HG02798 (cell line): ENCODE measurements at regions not wholly inside any gene's neighbourhood (a gene's known extent, or its start where the extent isn't known, plus 50 kb on each side); places are given as distances from the start of the nearest gene placed in this dataset.

Experiments used
- ATAC-seq: cut with Tn5 transposase; IDR thresholded peaks from one replicate; pipeline ENCODE4 v1.9.1; 2021; ENCODE audit warnings: mild to moderate bottlenecking; ENCODE audit not compliant: unreplicated experiment, poor library complexity

DNA sequence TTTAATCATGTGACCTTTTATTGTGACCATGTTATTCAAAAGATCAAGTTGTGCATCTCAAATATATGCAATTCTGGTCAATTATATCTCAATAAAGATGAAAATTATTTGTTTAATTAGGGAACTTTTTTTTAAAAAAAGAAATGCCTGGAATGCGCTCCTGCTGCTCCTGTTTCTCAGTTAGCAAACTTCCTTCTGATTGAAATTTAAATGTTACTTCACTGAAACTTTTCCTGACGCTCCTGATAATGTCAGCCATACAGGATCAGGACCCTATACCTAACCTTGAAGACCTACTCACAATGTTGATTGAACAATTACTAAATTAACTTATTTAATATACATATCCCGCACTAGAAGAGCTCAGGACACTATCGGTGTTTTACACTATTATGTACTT is 190.4 kb downstream of the MACC1 start:
- no peak for ATAC-seq

DNA sequence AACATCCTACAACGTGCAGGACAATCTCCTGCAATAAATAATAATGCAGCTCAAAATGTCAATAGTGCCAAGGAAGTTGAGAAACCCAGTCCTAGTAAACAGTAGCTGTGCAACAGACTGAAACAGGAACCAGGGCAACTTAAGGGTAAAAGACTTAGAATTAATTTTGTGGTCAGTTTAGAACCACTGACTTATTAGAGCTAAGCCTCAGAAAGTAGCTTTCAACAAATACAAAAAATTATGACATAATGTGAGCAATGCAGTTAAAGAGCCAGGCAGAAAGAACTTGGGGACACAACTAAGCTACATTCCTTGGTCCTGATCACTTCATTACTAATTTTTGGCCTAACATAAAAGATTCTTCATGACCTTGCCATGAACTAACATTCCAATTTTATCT is 195.4 kb downstream of the MACC1 start:
- peak; percentile 86 for ATAC-seq

DNA sequence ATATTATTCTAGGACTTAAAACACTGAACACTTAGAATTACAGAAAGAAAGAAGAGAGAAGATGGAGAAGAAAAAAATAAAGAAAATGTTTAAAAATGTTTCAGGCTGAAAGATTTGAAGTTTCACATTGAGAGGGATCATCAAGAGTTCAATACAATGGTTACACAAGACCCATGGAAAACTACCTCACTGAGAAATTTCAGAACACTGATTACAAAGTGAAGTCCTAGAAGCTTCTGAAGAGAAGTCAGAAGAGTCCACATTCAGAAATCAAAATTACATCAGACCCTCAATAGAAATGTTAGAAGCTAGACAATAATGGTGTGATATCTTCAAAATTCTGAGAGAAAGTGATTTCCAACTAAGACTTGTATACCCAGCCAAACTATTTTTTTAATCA is 196.1 kb downstream of the MACC1 start:
- no peak for ATAC-seq

DNA sequence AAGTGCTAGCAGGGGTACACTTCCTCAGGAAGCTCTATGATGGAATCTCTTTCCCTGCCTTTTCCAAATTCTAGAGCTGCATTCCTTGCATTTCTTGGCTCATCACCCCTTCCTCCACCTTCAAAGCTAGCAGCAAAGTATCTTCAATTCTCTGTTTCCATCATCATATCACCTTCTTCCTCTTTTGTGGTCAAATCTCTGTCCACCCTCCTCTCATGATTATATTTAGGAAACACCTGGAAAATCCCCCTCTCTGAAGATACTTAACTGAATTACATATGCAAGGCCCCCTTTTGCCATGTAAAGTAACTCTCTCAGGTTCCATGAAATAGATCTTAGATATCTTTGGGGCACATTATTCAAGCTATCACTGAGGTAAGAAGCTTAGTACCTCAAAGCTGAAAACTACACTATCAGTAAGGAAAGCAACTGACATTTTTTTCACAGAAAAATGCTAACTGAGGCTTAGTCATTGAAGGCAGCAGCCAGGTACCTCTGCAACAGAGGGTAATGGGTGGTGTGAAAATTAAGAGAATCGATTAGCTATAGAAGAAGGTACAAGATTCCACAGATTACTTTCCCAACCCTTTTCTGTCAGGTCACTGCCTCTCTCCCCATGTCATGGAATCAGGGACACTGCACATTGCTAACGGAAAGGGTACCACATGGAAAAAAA is 197.3 kb downstream of the MACC1 start:
- peak; percentile 68 for ATAC-seq

DNA sequence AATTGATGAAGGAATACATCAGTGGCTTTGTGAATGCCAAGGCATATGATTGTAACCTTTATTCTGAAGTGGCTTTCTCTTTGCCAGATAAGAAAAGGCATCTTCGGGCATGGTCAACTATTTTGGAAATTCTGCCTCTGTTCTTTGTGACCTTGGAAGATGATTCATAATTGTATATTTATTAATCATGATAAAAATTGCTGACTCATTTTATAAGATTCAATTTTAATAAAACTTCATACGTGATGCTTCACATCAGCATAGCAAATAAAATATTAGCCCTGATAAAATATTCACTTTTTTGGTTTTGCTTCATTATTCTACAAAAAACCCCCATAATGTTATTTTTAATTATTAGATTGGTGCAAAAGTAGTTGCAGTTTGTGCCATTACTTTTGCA is 200.5 kb downstream of the MACC1 start:
- no peak for ATAC-seq

GRCh38 chr7:20013536-20013935 is 203.6 kb downstream of the MACC1 start:
- ATAC-seq = no peak

GRCh38 chr7:20012100-20012499 is 205.1 kb downstream of the MACC1 start:
- ATAC-seq = no peak

GRCh38 chr7:20010877-20011276 is 206.3 kb downstream of the MACC1 start:
- ATAC-seq = no peak

DNA sequence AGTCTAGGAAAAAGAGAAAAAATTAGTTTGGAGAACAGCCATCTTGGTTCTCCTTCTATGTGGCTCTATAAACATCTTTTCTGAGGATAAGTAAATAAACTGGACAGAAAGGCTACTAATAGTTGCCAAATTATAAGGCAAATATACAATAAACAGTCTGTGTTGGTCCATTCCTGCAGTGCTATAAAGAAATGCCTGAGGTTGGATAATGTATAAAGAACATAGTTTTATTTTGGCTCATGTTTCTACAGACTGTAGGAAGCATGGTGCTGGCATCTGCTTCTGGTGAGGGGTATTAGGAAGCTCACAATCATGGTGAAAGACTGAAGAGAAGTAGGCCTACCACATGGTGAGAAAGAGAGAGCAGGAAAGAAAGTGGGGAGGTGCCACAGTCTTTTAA is 209.7 kb downstream of the MACC1 start:
- no peak for ATAC-seq

GRCh38 chr7:20005081-20005480 is 212.1 kb downstream of the MACC1 start:
- ATAC-seq = no peak

DNA sequence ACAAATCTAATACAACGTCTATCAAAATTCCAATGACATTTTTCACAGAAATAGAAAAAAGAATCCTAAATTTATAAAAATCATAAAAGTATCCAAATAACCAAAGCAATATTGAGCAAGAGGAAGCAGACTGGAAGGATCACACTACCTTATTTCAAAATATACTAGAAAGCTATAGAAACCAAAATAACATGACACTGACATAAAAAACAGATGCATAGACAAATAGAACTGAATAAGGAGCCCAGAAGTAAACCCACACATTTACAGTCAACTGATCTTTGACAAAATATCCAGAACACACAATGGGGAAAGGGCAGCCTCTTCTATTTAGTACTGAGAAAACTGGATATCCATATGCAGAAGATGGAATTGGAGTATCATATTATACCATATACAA is 217.5 kb downstream of the MACC1 start:
- ATAC-seq = no peak

DNA sequence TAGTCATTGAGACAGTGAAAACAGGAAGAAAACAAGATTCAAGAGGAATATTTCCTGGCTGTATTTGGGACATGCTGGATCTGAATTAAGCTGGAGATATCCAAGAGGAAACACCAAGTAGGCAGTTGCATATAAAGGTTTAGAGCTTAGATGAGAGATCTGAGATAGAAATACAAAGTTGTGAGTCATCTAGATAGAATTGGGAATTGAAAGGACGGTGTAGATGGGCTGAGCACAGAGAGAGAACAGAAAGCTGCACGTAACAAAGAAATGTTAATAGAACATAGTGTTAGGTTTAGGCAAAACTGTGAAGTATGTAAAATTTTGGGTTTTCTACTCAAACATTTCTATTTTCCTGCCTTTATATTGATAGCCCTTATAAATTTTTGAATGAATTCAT is 218.5 kb upstream of the TMEM196 start:
- ATAC-seq = no peak

GRCh38 chr7:19989906-19990305 is 216.5 kb upstream of the TMEM196 start:
- ATAC-seq = no peak

GRCh38 chr7:19988860-19989259 is 215.4 kb upstream of the TMEM196 start:
- no peak for ATAC-seq

DNA sequence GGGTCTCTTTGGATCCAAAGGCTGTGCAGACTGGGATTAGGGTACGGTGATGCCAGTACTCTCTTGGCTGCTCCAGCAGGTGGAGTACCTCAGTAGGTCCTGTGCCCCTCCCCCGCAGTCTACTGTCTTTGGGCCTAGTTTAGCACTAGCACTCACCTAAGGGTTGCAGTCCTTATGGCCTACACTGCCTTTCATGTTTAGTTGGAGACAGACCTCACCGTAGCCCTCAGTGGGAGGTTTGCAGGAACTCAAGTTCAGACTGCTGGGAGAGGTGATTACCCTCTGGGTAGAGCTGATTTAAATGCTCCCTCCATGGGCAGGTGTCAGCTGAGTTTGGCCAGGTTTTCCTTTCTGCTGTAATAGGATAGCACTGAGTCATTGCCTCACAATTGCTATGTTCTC is 210.8 kb upstream of the TMEM196 start:
- ATAC-seq = peak; percentile 30

- ATAC-seq = peak; percentile 54
Measured at GRCh38 chr7:19982841-19983835, 209.7 kb upstream of the TMEM196 start.

DNA sequence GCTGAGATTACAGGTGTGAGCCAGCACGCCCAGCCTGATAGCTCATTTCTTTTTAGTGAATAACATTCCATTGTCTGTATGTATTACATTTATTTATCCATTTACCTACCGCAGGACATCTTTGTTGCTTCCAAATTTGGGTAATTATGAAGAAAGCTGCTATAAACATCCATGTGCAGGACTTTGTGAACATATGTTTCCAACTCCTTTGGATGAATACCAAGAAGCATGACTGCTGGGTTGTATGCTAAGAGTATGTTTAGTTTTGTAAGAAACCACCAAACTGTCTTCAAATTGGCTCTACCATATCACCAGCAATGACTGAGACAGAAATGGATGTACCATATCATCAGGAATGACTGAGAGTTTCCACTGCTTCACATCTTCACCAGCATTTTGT is 200.2 kb upstream of the TMEM196 start:
- ATAC-seq = no peak

DNA sequence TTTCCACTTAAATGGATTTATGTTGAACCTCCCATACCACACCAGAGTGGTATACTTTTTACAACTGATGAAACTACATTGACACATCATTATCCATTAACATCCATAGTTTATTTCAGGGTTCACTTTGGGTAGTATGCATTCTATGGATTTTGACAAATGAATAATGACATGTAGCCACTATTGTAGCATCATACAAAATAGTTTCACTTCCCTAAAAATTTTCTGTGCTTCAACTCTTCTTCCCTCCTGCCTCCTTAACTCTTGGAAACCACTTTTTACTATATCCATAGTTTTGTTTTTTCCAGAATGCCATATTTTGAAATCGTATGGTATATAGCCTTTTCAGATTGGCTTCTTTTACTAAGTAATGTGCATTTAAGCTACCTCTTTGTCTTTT is 199.5 kb upstream of the TMEM196 start:
- ATAC-seq = no peak

DNA sequence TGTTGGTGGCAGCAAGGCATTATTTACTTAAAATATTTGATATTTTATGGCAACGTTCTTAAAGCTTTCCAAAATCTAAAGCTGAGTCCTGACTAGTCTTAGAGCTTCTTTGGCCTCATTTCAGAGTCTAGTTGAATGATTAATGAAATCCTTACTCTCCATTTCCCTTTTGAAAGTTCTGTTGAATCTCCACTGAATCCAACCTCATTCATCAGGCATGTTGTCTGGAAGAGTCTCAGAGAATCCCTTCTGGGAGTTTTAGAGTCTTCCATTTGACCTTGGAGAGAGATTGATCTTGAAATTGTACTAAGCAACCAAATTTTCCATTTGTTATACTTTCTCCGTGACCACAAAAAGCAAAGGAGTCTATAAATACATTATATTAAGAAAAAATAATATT is 198.5 kb upstream of the TMEM196 start:
- ATAC-seq = no peak

GRCh38 chr7:19970514-19970913 is 197.1 kb upstream of the TMEM196 start:
- no peak for ATAC-seq

- no peak for ATAC-seq
Measured at GRCh38 chr7:19969859-19970493, 196.6 kb upstream of the TMEM196 start.
